Neural cell (in vitro differentiated cells): ENCODE measurements at regions not wholly inside any gene's neighbourhood (a gene's known extent, or its start where the extent isn't known, plus 50 kb on each side); places are given as distances from the start of the nearest gene placed in this dataset.
"Not testable (repeated sequence)": the region's sequence is repeated elsewhere in the genome, so short reads cannot be mapped to it uniquely, and the experiment has no call there.

Source experiments
- H2AFZ ChIP-seq: fragments of 200-600, 300-800 bp; sonication (generic), shearing (Covaris generic); 2 replicates; pipeline ENCODE4 v1.6.0; 2014; ENCODE audit warnings: low read depth, mild to moderate bottlenecking, antibody characterized with exemption, low read length, moderate library complexity
- H3F3A ChIP-seq: fragments of 200-600 bp; shearing (Covaris generic); 2 replicates; pipeline ENCODE4 v1.6.1; 2016; ENCODE audit warnings: mild to moderate bottlenecking, moderate library complexity, mixed read lengths, antibody characterized with exemption, low read length; ENCODE audit not compliant: insufficient read depth, poor library complexity, severe bottlenecking
- H3K27ac ChIP-seq: fragments of 200-600, 300-800 bp; sonication (generic), shearing (Covaris generic); 2 replicates; pipeline ENCODE4 v1.5.1; 2014; ENCODE audit warnings: mild to moderate bottlenecking, low read length, moderate library complexity
- H3K27me3 ChIP-seq: fragments of 300-800, 200-600 bp; sonication (generic), shearing (Covaris generic); 2 replicates; pipeline ENCODE4 v1.6.0; 2014; ENCODE audit warnings: mild to moderate bottlenecking, low read depth, low read length, moderate library complexity; ENCODE audit not compliant: insufficient read depth
- H3K36me3 ChIP-seq: fragments of 300-800, 200-600 bp; sonication (generic), shearing (Covaris generic); 2 replicates; pipeline ENCODE4 v1.5.1; 2014; ENCODE audit warnings: mild to moderate bottlenecking, antibody characterized with exemption, low read length, moderate library complexity; ENCODE audit not compliant: insufficient read depth
- H3K4me2 ChIP-seq: fragments of 300-800, 200-600 bp; sonication (generic), shearing (Covaris generic); 2 replicates; pipeline ENCODE4 v1.6.0; 2014; ENCODE audit warnings: mild to moderate bottlenecking, low read length
- H3K4me3 ChIP-seq: fragments of 300-800, 200-600 bp; sonication (generic), shearing (Covaris generic); 2 replicates; pipeline ENCODE4 v1.5.1; 2014; ENCODE audit warnings: mild to moderate bottlenecking, low read length, moderate library complexity
- H3K79me2 ChIP-seq: fragments of 200-600 bp; shearing (Covaris generic); replicated peaks from 2 replicates; pipeline ENCODE4 v1.6.0; 2014; ENCODE audit warnings: mild to moderate bottlenecking, low read length, moderate library complexity; ENCODE audit not compliant: insufficient read depth
- H3K9ac ChIP-seq: fragments of 300-800, 200-600 bp; sonication (generic), shearing (Covaris generic); 2 replicates; pipeline ENCODE4 v1.6.1; 2016; ENCODE audit warnings: mild to moderate bottlenecking, low read length, mixed read lengths
- H3K9me2 ChIP-seq: fragments of 200-600 bp; shearing (Covaris generic); 2 replicates; pipeline ENCODE4 v1.6.1; 2016; ENCODE audit warnings: mild to moderate bottlenecking, low read length, mixed read lengths; ENCODE audit not compliant: insufficient read depth
- H3K9me3 ChIP-seq: fragments of 200-600, 300-800 bp; sonication (generic), shearing (Covaris generic); 2 replicates; pipeline ENCODE4 v1.6.1; 2016; ENCODE audit warnings: mild to moderate bottlenecking, mixed run types, low read length, moderate library complexity, mixed read lengths
- H4K20me1 ChIP-seq: fragments of 200-600 bp; shearing (Covaris generic); 2 replicates; pipeline ENCODE4 v1.6.1; 2016; ENCODE audit warnings: mild to moderate bottlenecking, mixed run types; ENCODE audit not compliant: insufficient read depth
- CTCF ChIP-seq: fragments of 450-650 bp; IDR thresholded peaks from 2 replicates; pipeline ENCODE4 v1.5.1; 2014; ENCODE audit warnings: antibody characterized with exemption, mild to moderate bottlenecking, moderate library complexity; ENCODE audit not compliant: poor library complexity, severe bottlenecking
- EP300 ChIP-seq: fragments of 450-650 bp; conservative IDR thresholded peaks from 2 replicates; pipeline ENCODE4 v1.6.1; 2014; ENCODE audit warnings: antibody characterized with exemption, mild to moderate bottlenecking, moderate library complexity; ENCODE audit not compliant: poor library complexity, severe bottlenecking
- EZH2 ChIP-seq: fragments of 200-600, 300-800 bp; shearing (Covaris generic), sonication (generic); IDR thresholded peaks from 2 replicates; pipeline ENCODE4 v1.6.1; 2014; ENCODE audit warnings: antibody characterized with exemption, low read length, borderline replicate concordance, mild to moderate bottlenecking; ENCODE audit not compliant: insufficient read depth, poor library complexity, severe bottlenecking
- MXI1 ChIP-seq: fragments of 450-650 bp; conservative IDR thresholded peaks from 2 replicates; pipeline ENCODE4 v1.6.1; 2014; ENCODE audit warnings: antibody characterized with exemption, mild to moderate bottlenecking; ENCODE audit not compliant: poor library complexity, severe bottlenecking
- POLR2AphosphoS5 ChIP-seq: IDR thresholded peaks from 2 replicates; pipeline ENCODE4 v1.6.1; 2012
- RAD21 ChIP-seq: fragments of 450-650 bp; conservative IDR thresholded peaks from 2 replicates; pipeline ENCODE4 v1.6.1; 2014; ENCODE audit warnings: antibody characterized with exemption, mild to moderate bottlenecking, moderate library complexity
- REST ChIP-seq: IDR thresholded peaks from 2 replicates; pipeline ENCODE4 v1.6.1; 2012; ENCODE audit warnings: borderline replicate concordance
- SMC3 ChIP-seq: fragments of 450-650 bp; conservative IDR thresholded peaks from 2 replicates; pipeline ENCODE4 v1.6.1; 2014; ENCODE audit warnings: antibody characterized with exemption, mild to moderate bottlenecking, moderate library complexity; ENCODE audit not compliant: poor library complexity
- TAF1 ChIP-seq: IDR thresholded peaks from 2 replicates; pipeline ENCODE4 v1.6.1; 2012; ENCODE audit warnings: low read depth

- H3K36me3 ChIP-seq: no peaks in the 10 kb centered on the region
- H3K4me2 ChIP-seq: no peak overlapping the region
- no peak overlapping the region for H3K9ac ChIP-seq
- no peak overlapping the region for H2AFZ ChIP-seq
- no peaks in the 10 kb centered on the region for H3K9me3 ChIP-seq
- no peaks in the 10 kb centered on the region for H3K9me2 ChIP-seq
- no peaks in the 10 kb centered on the region for H4K20me1 ChIP-seq
- no peaks in the 10 kb centered on the region for H3K79me2 ChIP-seq
- H3F3A ChIP-seq: no peaks in the 10 kb centered on the region
- H3K27ac ChIP-seq: no peak overlapping the region
- no peak for TF ChIP-seq EZH2
- TF ChIP-seq REST: no peak
- no peak for TF ChIP-seq EP300
- no peak for TF ChIP-seq MXI1
- TF ChIP-seq TAF1: no peak
- TF ChIP-seq RAD21: no peak
- no peak for TF ChIP-seq POLR2AphosphoS5
- no peak for TF ChIP-seq SMC3
- no peak for TF ChIP-seq CTCF
- no peak overlapping the region for H3K4me3 ChIP-seq
- no peaks in the 10 kb centered on the region for H3K27me3 ChIP-seq
Observed at GRCh38 chr7:67346876-67347275, 350.2 kb downstream of the TYW1 start.

GRCh38 chr7:67348171-67348570 is 351.5 kb downstream of the TYW1 start:
- Histone ChIP-seq H4K20me1 (no peaks in the 10 kb centered on the region), H3K9me3 (no peaks in the 10 kb centered on the region), H3K79me2 (no peaks in the 10 kb centered on the region), H3F3A (no peaks in the 10 kb centered on the region), H3K4me2 (no peak overlapping the region), H3K27me3 (no peaks in the 10 kb centered on the region), H2AFZ (no peak overlapping the region), H3K9me2 (no peaks in the 10 kb centered on the region), H3K27ac (no peak overlapping the region), H3K36me3 (no peaks in the 10 kb centered on the region), H3K9ac (no peak overlapping the region), H3K4me3 (no peak overlapping the region)
- TF ChIP-seq MXI1 (no peak), POLR2AphosphoS5 (no peak), SMC3 (no peak), REST (no peak), RAD21 (no peak), CTCF (no peak), EP300 (no peak), EZH2 (no peak), TAF1 (no peak)

- not testable (repeated sequence) for H2AFZ ChIP-seq, H3K9me2 ChIP-seq, H3K4me3 ChIP-seq, H3K79me2 ChIP-seq, H3K9me3 ChIP-seq, H4K20me1 ChIP-seq, H3K27me3 ChIP-seq, H3F3A ChIP-seq, H3K36me3 ChIP-seq, H3K27ac ChIP-seq, H3K9ac ChIP-seq, H3K4me2 ChIP-seq
Observed at GRCh38 chr7:67357653-67358052, 361.0 kb downstream of the TYW1 start.
